HG03432 (cell line): ENCODE measurements at regions not wholly inside any gene's neighbourhood (a gene's known extent, or its start where the extent isn't known, plus 50 kb on each side); places are given as distances from the start of the nearest gene placed in this dataset.

Source experiments
- ATAC-seq: cut with Tn5 transposase; IDR thresholded peaks from one replicate; pipeline ENCODE4 v1.9.1; 2021; ENCODE audit warnings: mild to moderate bottlenecking, moderate library complexity; ENCODE audit not compliant: unreplicated experiment

DNA sequence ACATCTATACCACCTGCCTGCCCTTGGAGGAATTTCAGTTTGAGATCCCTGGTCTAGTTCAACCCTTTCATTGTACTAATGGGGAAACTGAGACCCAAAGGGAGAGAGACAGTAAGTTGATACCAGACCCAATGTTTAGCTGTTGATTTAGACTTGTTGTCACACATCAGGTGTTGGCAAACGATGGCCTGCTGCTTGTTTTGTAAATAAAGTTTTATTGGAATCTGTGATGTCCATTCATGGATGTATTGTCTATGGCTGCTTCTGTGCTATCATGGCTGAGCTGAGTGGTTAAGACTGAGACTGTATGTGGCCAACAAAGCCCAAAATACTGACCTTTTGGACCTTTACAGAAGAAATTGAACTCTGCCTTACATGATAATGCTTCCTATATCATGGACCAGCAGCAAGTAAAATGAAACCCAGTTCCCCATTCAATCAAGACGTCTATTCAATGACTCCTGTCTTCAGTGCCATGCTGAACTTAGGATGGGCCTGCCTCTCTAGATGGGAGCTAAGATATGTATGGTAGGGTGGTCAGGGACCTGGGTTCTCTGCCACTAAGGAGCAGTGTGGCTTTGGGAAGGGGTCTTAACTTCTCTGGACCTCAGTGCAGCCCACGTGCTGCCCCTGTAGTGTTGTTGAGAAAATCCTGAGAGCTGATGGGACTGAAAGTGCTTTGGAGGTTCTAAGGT, 111.0 kb downstream of the IRX5 start:
- ATAC-seq, result no peak

DNA sequence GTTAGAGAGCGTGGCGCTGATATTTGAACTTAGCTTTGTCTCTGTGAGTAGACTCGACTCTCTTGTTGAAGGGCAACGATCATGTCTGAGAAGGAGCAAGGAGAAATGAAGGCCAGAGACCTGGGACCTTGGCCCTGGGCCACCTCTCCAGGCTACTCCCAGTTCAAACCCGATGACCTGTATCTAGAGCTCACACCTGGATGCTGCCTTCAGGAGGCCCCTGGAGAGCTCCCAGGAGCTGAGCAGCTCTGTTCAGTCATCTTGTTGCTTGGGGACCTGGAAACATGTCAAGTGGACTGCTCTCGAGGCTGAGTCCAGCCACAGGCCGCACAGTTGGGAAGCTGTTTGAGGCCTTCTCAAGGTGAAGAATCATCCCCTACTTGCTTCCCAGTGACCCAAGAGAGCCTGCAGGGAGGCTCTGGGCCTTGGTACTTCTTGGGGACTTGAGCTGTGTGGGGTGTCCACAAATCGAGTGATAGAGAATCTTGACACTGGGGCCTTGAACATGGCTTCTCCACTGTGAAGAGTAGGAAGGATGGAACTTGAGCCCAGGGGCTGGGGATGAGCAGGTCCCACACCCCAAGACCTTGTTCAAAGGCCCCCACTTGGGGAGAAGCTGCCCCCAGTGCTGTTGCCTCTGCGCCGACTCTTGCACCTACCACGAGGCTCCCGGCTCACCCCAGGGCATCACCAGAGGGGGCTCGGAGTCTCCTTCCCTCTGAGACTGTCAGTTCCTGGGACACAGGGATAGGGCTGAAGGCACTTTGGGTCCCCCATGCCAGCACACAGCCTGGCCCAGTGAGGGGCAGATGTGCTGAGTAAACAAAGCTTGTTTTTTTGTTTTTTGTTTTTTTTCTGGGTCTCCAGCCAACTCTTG, 112.1 kb downstream of the IRX5 start:
- no peak for ATAC-seq

DNA sequence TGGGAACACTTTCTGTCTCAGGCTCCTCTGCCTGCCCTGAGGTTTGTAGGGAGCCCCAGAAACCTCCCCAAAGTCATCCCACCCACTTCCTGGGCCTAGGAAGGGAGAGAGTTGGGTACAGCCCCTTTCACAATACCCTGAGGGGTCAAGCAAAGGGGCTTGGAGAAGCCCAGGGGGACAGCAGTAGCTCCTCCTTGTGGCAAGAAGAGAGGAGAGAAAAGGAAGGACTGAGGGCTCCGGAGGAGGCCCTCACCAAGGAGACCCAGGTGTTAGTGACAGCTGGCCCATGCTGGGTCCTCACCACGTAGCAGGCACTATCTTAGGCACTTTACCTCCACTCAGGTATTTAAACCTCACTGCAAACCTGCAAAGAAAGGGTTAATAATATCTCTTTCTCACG, 112.8 kb downstream of the IRX5 start:
- no peak for ATAC-seq

- ATAC-seq, result no peak
These were observed 113.7 kb downstream of the IRX5 start for GRCh38 chr16:55044201-55044975.

DNA sequence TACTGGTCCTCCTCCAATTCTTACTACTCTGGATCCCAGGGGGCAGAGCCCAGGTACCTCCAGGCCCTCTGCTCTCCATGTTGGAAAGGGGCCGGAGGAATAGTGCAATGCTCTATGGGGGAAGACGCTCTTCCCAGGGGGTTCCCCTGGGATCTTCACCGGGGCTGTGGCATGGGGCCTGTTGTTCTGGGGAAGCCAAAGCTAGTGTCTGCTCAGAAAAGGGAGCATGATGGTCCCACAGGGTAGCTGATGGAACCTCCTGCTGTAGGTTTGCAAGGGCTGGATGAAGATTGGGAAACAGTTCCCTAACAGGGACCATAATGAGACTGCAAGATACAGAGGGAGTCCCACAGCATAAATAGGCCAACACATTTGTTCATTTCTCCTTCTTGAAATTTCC, 114.7 kb downstream of the IRX5 start:
- no peak for ATAC-seq

DNA sequence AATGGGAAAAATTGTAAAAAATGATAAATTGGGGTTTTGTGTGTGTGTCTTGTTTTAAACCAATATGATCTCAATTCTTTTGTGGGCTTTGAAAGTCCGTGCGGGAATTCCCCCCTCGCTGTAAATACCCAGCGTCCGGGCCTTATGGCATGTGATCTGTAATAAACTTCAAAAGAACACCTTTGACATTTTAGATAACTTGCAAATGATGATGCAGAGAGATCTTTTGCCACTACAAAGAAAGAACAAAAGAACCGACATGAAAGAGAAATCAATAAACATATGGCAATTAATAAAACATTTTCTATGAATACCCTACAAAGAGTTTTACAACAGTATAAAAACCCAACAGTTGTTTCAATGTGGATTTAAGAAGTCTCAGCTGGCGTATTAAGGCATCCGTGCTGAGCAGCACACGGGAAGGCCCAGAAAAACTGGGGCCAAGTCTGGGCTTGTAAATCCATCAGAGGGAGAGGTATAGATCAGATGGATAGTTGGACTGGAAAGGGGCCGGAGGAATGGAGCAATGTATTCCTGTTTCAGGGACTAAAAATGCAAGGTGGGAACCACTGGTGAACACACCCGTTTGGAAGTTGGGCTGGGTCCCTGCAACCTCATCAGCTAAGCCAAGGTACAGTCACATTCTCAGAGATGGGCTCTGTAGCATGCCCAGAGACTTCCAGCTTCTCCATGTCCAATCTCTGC, 115.2 kb downstream of the IRX5 start:
- no peak for ATAC-seq

GRCh38 chr16:55046513-55046912, 115.8 kb downstream of the IRX5 start:
- ATAC-seq, result no peak

- ATAC-seq, result no peak
These were observed 116.3 kb downstream of the IRX5 start for GRCh38 chr16:55046916-55047315.

GRCh38 chr16:55047331-55047730, 116.7 kb downstream of the IRX5 start:
- no peak for ATAC-seq

GRCh38 chr16:55047903-55048497, 117.3 kb downstream of the IRX5 start:
- ATAC-seq, result no peak

- no peak for ATAC-seq
These were observed 118.1 kb downstream of the IRX5 start for GRCh38 chr16:55048745-55049144.

GRCh38 chr16:55051571-55052347, 121.1 kb downstream of the IRX5 start:
- no peak for ATAC-seq

DNA sequence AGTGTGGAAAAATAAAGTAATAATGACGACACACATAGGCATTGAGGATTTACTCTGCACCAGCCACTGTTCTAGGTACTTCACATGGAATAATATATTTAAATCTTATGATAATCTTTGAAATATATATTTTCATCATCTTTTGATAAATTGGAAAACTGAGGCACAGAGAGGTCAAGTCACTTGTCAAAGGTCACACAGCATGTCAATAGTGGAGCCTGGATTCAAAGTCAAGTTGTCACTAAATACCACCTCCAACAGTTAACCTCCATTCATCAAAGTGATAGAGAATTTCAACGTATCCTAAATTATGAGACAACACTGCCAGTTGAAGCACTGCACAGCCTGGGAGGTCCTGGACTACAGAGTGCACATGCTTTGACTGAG, 121.7 kb downstream of the IRX5 start:
- no peak for ATAC-seq

- no peak for ATAC-seq
These were observed 122.2 kb downstream of the IRX5 start for GRCh38 chr16:55052741-55053415.

DNA sequence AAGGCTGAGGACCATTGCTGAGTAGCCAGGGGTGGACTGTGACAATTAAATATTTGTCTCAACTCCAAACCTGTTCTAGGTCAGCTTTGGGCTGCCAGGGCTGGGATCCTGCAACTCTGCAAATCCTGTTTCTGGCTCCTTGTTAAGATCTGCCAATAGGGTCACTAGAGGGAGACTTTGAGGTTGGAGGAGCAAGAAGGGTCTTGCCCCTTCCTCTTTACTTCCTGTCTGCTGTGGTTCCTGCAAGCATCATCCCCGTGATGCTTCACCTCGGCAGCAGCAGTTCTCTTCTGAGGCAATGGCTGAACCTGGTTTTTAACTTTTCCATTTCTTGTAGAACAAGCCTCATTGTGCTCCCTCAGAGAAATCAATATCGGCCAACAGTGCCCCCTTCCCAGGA, 124.6 kb downstream of the IRX5 start:
- ATAC-seq, result no peak

GRCh38 chr16:55056585-55057401, 126.1 kb downstream of the IRX5 start:
- no peak for ATAC-seq

GRCh38 chr16:55057866-55058265, 127.2 kb downstream of the IRX5 start:
- ATAC-seq, result no peak

GRCh38 chr16:55058576-55058975, 127.9 kb downstream of the IRX5 start:
- ATAC-seq, result no peak
